ENCODE measurements at regions not wholly inside any gene's neighbourhood (a gene's known extent, or its start where the extent isn't known, plus 50 kb on each side); places are given as distances from the start of the nearest gene placed in this dataset.

DNA sequence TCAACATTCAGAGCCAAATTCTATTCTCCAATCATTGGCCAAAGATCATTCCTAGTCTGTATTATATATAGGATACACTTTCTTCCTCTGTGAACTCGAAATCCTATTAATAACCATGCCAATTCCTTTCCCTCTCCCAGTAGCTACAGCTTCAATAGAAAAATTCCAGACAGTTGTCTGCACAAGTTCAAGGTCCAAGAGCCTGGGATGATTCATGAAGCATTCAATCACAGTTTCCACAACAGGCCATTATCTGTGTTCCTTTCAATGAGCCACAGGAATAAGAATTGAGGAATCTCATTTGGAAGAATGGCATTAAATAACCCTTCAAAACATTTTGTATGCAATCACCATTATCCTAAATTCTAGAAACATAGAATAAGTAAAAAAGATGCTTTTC, 437.4 kb downstream of the RMST start:
- intact Hi-C loops (cut with DNase I), result no loop called here
- Histone ChIP-seq H3K4me3 (no peak overlapping the region), H3K27ac (no peak overlapping the region), H3K36me3 (replicated peaks in 1 of 2) (no peaks in the 10 kb centered on the region), H3K4me1 (replicated peaks in 1 of 2) (no peaks in the 10 kb centered on the region), H3K27me3 (no peaks in the 10 kb centered on the region), H3K9me3 (replicated peaks in 1 of 3) (no peaks in the 10 kb centered on the region)
- 24 to 29% (median 29%) methylated on average over 1 of the region's 1 CpG for WGBS, 4 donors
- TF ChIP-seq, protein P1, sequence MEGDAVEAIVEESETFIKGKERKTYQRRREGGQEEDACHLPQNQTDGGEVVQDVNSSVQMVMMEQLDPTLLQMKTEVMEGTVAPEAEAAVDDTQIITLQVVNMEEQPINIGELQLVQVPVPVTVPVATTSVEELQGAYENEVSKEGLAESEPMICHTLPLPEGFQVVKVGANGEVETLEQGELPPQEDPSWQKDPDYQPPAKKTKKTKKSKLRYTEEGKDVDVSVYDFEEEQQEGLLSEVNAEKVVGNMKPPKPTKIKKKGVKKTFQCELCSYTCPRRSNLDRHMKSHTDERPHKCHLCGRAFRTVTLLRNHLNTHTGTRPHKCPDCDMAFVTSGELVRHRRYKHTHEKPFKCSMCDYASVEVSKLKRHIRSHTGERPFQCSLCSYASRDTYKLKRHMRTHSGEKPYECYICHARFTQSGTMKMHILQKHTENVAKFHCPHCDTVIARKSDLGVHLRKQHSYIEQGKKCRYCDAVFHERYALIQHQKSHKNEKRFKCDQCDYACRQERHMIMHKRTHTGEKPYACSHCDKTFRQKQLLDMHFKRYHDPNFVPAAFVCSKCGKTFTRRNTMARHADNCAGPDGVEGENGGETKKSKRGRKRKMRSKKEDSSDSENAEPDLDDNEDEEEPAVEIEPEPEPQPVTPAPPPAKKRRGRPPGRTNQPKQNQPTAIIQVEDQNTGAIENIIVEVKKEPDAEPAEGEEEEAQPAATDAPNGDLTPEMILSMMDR (IDR thresholded peaks at IDR 0.05), result no peak
- TF ChIP-seq POLR2A (IDR thresholded peaks at IDR 0.05), result no peak
- peak in 3 of 7 donors; percentile 13 to 21 (median 19) for DNase-seq

GRCh38 chr12:97903356-97903755, 440.8 kb downstream of the RMST start:
- no peaks in the 10 kb centered on the region for H3K36me3 ChIP-seq (replicated peaks in 1 of 2)
- H3K4me3 ChIP-seq, result no peak overlapping the region
- no peak for TF ChIP-seq POLR2A (IDR thresholded peaks at IDR 0.05)
- TF ChIP-seq, protein P1 (IDR thresholded peaks at IDR 0.05), result no peak
- DNase-seq, result no peak
- no peaks in the 10 kb centered on the region for H3K9me3 ChIP-seq (replicated peaks in 1 of 3)
- H3K27ac ChIP-seq, result no peak overlapping the region
- 74 to 81% (median 75%) methylated on average over 4 of the region's 4 CpGs for WGBS, 4 donors
- intact Hi-C loops (cut with DNase I), result no loop called here
- H3K4me1 ChIP-seq (replicated peaks in 1 of 2), result no peaks in the 10 kb centered on the region
- no peaks in the 10 kb centered on the region for H3K27me3 ChIP-seq

DNA sequence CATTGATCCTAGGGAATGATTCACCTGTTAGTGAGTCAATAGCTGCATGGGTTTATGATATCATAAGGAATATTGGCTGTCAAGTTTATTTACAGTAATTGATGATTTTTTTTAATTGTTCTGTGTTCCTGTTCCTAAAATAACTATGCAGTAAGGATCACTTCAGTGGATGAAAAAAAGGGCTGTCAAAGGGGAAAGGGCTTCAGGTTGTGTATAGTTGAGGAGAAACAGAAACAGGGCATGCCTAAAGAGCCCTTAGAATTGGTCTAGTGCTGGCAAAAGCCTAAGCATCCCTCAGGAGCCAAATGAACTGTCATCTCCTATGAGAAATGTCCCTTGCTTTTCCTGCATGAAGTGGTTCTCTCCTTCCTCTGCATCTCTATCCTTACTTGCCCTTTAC, 444.9 kb downstream of the RMST start:
- no peaks in the 10 kb centered on the region for H3K27me3 ChIP-seq
- intact Hi-C loops (cut with DNase I), result no loop called here
- H3K4me3 ChIP-seq, result no peak overlapping the region
- H3K9me3 ChIP-seq (replicated peaks in 1 of 3), result no peaks in the 10 kb centered on the region
- no peak for DNase-seq
- H3K4me1 ChIP-seq (replicated peaks in 1 of 2), result no peaks in the 10 kb centered on the region
- H3K36me3 ChIP-seq (replicated peaks in 1 of 2), result no peaks in the 10 kb centered on the region
- H3K27ac ChIP-seq, result no peak overlapping the region
- TF ChIP-seq, protein P1 (IDR thresholded peaks at IDR 0.05), result no peak
- no peak for TF ChIP-seq POLR2A (IDR thresholded peaks at IDR 0.05)

DNA sequence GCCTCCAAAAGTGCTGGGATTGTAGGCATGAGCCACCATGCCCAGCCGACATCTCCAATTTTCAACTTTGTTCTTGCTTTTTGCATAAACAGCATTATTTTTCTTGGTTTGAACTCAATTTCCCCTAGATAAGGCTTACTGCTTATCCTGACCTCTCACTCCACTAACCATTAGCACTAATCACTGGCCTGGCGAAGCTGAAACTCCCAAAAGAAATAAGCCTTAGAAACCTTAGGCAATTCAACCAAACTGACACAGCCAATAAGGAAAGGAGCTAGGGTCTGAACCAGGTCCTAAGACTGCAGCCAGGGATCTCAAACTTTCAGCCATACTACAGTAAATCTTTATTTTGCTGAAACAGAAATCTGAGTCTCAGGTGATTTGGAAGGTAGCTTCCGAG, 448.0 kb downstream of the RMST start:
- Histone ChIP-seq H3K27ac (no peak overlapping the region), H3K27me3 (no peaks in the 10 kb centered on the region), H3K4me3 (no peak overlapping the region), H3K36me3 (replicated peaks in 1 of 2) (no peaks in the 10 kb centered on the region), H3K9me3 (replicated peaks in 1 of 3) (no peaks in the 10 kb centered on the region), H3K4me1 (replicated peaks in 1 of 2) (no peaks in the 10 kb centered on the region)
- intact Hi-C loops (cut with DNase I), result no loop called here
- TF ChIP-seq POLR2A (IDR thresholded peaks at IDR 0.05), result no peak
- TF ChIP-seq, protein P1 (IDR thresholded peaks at IDR 0.05), result no peak
- DNase-seq, result no peak
- 79 to 86% (median 83%) methylated on average over 3 of the region's 3 CpGs for WGBS, 4 donors

All from adrenal gland (tissue), 9 donors.